PFSK-1 (cell line): ENCODE measurements at regions not wholly inside any gene's neighbourhood (a gene's known extent, or its start where the extent isn't known, plus 50 kb on each side); places are given as distances from the start of the nearest gene placed in this dataset.

ENCODE experiments used
- POLR2AphosphoS5 ChIP-seq: IDR thresholded peaks from 2 replicates; pipeline ENCODE4 v1.6.1; 2012; ENCODE audit warnings: low read depth, mild to moderate bottlenecking, control low read depth, low read length, moderate library complexity
- SIN3A ChIP-seq: IDR thresholded peaks from 2 replicates; pipeline ENCODE4 v1.6.1; 2012; ENCODE audit warnings: mild to moderate bottlenecking, low read length, moderate library complexity, borderline replicate concordance; ENCODE audit not compliant: insufficient read depth
- TF ChIP-seq, protein P1 (sequence below), 2 experiments: IDR thresholded peaks; 2 replicates each; pipeline versions ENCODE4 v1.6.1 to v1.8.0; 2011 to 2012; ENCODE audit warnings: low read depth in 2 of 2, low read length in 2 of 2, control low read depth in 1 of 2, inconsistent platforms in 1 of 2, mild to moderate bottlenecking in 1 of 2, moderate library complexity in 1 of 2; ENCODE audit not compliant: insufficient read depth in 1 of 2

- TF ChIP-seq POLR2AphosphoS5 (no peak), SIN3A (no peak)
- TF ChIP-seq, protein P1, sequence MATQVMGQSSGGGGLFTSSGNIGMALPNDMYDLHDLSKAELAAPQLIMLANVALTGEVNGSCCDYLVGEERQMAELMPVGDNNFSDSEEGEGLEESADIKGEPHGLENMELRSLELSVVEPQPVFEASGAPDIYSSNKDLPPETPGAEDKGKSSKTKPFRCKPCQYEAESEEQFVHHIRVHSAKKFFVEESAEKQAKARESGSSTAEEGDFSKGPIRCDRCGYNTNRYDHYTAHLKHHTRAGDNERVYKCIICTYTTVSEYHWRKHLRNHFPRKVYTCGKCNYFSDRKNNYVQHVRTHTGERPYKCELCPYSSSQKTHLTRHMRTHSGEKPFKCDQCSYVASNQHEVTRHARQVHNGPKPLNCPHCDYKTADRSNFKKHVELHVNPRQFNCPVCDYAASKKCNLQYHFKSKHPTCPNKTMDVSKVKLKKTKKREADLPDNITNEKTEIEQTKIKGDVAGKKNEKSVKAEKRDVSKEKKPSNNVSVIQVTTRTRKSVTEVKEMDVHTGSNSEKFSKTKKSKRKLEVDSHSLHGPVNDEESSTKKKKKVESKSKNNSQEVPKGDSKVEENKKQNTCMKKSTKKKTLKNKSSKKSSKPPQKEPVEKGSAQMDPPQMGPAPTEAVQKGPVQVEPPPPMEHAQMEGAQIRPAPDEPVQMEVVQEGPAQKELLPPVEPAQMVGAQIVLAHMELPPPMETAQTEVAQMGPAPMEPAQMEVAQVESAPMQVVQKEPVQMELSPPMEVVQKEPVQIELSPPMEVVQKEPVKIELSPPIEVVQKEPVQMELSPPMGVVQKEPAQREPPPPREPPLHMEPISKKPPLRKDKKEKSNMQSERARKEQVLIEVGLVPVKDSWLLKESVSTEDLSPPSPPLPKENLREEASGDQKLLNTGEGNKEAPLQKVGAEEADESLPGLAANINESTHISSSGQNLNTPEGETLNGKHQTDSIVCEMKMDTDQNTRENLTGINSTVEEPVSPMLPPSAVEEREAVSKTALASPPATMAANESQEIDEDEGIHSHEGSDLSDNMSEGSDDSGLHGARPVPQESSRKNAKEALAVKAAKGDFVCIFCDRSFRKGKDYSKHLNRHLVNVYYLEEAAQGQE (IDR thresholded peaks at IDR 0.05; ENCODE audit: insufficient read depth in 1 of 2, low read depth in 2 of 2, low read length in 2 of 2): no peak
Observed at GRCh38 chr20:12072954-12073264, 155.2 kb downstream of the BTBD3 start.
